Psoas muscle (tissue), 7 donors: ENCODE measurements at regions not wholly inside any gene's neighbourhood (a gene's known extent, or its start where the extent isn't known, plus 50 kb on each side); places are given as distances from the start of the nearest gene placed in this dataset.

Experiments used
- ATAC-seq, 4 donors: fragments of 200-7000 bp; cut with Tn5 transposase; one replicate each; pipeline ENCODE4 v1.9.1; 2020; ENCODE audit warnings: moderate library complexity in 3 of 4, mild to moderate bottlenecking in 2 of 4
- DNase-seq, 2 donors: peaks; one replicate each; pipeline ENCODE4 v3.0.0-alpha.2; 2020
- H3K27ac ChIP-seq: fragments of 200-600 bp; one replicate; pipeline ENCODE4 v1.8.0; 2022
- H3K27me3 ChIP-seq, 3 donors: fragments of 200-600 bp in 1 of 3; one replicate each; pipeline versions ENCODE4 v1.6.1 to v1.8.0; 2013 to 2022; ENCODE audit warnings: low read length in 2 of 3, mild to moderate bottlenecking in 2 of 3, moderate library complexity in 1 of 3; ENCODE audit not compliant: insufficient read depth in 3 of 3
- H3K36me3 ChIP-seq, 2 donors: fragments of 200-600 bp in 1 of 2; one replicate each; pipeline versions ENCODE4 v1.6.1 to v1.8.0; 2013 to 2022; ENCODE audit warnings: low read depth in 1 of 2, mild to moderate bottlenecking in 1 of 2, moderate library complexity in 1 of 2; ENCODE audit not compliant: insufficient read depth in 1 of 2
- H3K4me1 ChIP-seq: fragments of 200-600 bp; one replicate; pipeline ENCODE4 v1.8.0; 2022
- H3K4me3 ChIP-seq: fragments of 200-600 bp; one replicate; pipeline ENCODE4 v1.8.0; 2022; ENCODE audit warnings: mild to moderate bottlenecking
- H3K9me3 ChIP-seq: fragments of 200-600 bp; one replicate; pipeline ENCODE4 v1.8.0; 2022
- WGBS, 3 donors: extraction: QIAGEN DNeasy Blood & Tissue Kit; methylation state at CpG; one replicate each; pipeline versions ENCODE4 v1.1.6 to v1.1.7; 2013; 5-methylcytosine and 5-hydroxymethylcytosine counted together
- intact Hi-C, 2 donors: fragments of 100-400 bp; cut with DNase I; formaldehyde crosslinking; loops; one replicate each; pipeline versions ENCODE4 v1.11.0 to v1.14.2; 2022
- TF ChIP-seq, protein P1 (sequence below): fragments of 200-600 bp; IDR thresholded peaks from one replicate; pipeline ENCODE4 v1.8.0; 2022; ENCODE audit warnings: antibody characterized with exemption
- donor health status: healthy with polysubstance abuse.
- donor health status: DM: no; HTN: no; CAD: no; lungs with moderate emphysema.
- donor health status: Bipolar disorder and iron deficiency.
- donor health status: healthy.
- donor health status: DM: yes; HTN: yes; CAD: no.
- donor health status: DM: no; HTN: no; CAD: no.
- donor health status: DM: yes; HTN: yes; CAD: no.

DNA sequence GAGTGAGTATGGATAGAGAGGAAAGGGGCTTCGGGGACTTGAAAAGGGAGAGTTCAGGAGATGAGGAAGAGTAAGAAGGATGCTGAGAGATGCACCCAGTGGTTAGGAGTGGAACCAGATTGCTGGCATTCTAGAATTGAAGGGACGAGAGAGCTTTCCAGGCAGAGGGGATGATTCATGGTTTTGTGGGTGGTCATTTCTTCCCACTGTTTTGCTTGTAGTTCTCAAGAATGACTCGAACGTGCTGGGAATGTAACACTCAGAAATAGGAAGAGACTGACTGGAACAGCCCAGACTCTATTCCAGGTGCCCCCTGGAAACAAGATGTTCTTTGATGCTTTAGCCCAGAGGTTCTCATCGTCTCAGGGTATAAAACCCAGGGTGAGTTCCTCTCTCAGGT, 294.2 kb downstream of the ICE1 start:
- Histone ChIP-seq H3K4me1 (no peaks in the 10 kb centered on the region), H3K27me3 (no peaks in the 10 kb centered on the region), H3K27ac (no peak overlapping the region), H3K9me3 (no peaks in the 10 kb centered on the region), H3K4me3 (no peak overlapping the region), H3K36me3 (no peaks in the 10 kb centered on the region)
- intact Hi-C loops, result no loop called here
- TF ChIP-seq, protein P1, sequence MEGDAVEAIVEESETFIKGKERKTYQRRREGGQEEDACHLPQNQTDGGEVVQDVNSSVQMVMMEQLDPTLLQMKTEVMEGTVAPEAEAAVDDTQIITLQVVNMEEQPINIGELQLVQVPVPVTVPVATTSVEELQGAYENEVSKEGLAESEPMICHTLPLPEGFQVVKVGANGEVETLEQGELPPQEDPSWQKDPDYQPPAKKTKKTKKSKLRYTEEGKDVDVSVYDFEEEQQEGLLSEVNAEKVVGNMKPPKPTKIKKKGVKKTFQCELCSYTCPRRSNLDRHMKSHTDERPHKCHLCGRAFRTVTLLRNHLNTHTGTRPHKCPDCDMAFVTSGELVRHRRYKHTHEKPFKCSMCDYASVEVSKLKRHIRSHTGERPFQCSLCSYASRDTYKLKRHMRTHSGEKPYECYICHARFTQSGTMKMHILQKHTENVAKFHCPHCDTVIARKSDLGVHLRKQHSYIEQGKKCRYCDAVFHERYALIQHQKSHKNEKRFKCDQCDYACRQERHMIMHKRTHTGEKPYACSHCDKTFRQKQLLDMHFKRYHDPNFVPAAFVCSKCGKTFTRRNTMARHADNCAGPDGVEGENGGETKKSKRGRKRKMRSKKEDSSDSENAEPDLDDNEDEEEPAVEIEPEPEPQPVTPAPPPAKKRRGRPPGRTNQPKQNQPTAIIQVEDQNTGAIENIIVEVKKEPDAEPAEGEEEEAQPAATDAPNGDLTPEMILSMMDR, result no peak
- whole genome bisulfite sequencing, 3 donors, result 65 to 75% (median 72%) methylated on average over 5 of the region's 5 CpGs
- ATAC-seq (no peak), DNase-seq (no peak)

DNA sequence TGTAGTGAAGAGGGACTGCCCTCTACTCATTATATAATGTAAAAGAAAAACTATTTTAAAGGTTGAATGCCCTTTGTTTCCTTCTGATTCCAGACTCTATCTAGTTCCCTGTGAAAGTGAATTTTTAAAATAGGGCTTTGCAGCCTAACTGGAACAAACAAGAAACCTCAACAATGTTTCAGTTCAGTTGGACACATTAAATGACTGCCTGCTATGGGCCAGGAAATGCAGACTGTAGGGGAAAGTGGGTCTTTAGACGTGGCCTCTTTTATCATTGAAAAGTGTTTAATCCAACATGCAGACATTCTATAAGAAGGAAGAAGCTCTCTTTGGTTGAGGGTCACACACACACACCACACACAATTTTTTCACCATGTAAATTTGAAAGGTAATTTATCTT, 289.1 kb downstream of the ICE1 start:
- TF ChIP-seq, protein P1, result no peak
- intact Hi-C loops, result no loop called here
- H3K27ac ChIP-seq, result no peak overlapping the region
- H3K4me3 ChIP-seq, result no peak overlapping the region
- no peak for ATAC-seq
- 46 to 57% (median 56%) methylated on average over 1 of the region's 1 CpG for WGBS, 3 donors
- no peaks in the 10 kb centered on the region for H3K27me3 ChIP-seq
- H3K9me3 ChIP-seq, result no peaks in the 10 kb centered on the region
- H3K36me3 ChIP-seq, result no peaks in the 10 kb centered on the region
- no peak for DNase-seq
- no peaks in the 10 kb centered on the region for H3K4me1 ChIP-seq

DNA sequence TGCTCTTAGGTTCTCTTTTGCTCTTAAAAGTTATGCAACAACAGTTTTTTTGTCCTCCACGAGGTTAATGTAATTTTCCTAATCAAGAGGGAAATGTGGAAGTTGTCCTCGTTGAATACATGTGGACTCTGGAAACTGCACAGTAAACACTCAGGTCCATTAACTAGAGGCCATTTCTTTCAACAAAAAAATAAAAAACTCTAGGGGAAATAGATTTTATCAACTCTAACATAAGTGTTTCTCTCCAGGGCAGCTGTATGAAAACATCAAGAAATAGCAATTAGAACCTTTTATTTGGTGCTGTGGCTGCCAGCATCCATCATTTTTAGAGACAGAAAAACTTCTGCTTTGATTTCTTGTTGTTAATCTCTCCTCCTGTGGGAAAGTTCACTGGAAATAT, 288.6 kb downstream of the ICE1 start:
- DNase-seq (no peak), ATAC-seq (no peak)
- H3K4me1 ChIP-seq, result no peaks in the 10 kb centered on the region
- intact Hi-C loops, result no loop called here
- H3K9me3 ChIP-seq, result no peaks in the 10 kb centered on the region
- H3K4me3 ChIP-seq, result no peak overlapping the region
- 14 to 25% (median 16%) methylated on average over 2 of the region's 2 CpGs for WGBS, 3 donors
- no peaks in the 10 kb centered on the region for H3K27me3 ChIP-seq
- TF ChIP-seq, protein P1, result no peak
- no peak overlapping the region for H3K27ac ChIP-seq
- H3K36me3 ChIP-seq, result no peaks in the 10 kb centered on the region

DNA sequence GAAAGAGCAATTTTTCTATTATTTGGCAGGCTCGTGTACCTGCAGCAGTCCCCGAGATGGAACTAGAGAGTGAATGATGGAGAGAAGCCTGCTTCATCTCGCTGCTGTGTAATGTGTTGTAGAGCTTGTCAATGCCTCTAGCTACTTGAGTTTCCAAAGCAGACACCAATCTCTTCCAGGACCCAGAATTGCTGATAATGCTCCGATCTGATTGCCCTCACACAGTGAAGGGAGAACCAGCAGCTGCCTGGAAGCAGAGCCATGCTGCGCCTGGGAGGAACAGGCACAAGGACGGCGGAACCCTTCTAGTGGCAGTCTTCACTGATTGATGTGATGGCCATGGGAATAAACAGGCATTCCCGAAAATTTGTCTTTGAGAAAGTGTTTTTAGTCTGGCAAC, 288.0 kb downstream of the ICE1 start:
- TF ChIP-seq, protein P1, result no peak
- H3K36me3 ChIP-seq, result no peaks in the 10 kb centered on the region
- 53 to 62% (median 56%) methylated on average over 8 of the region's 8 CpGs for WGBS, 3 donors
- ATAC-seq, result no peak
- H3K9me3 ChIP-seq, result no peaks in the 10 kb centered on the region
- DNase-seq, result no peak
- no peak overlapping the region for H3K4me3 ChIP-seq
- H3K4me1 ChIP-seq, result no peaks in the 10 kb centered on the region
- no peak overlapping the region for H3K27ac ChIP-seq
- H3K27me3 ChIP-seq, result no peaks in the 10 kb centered on the region
- intact Hi-C loops, result no loop called here

DNA sequence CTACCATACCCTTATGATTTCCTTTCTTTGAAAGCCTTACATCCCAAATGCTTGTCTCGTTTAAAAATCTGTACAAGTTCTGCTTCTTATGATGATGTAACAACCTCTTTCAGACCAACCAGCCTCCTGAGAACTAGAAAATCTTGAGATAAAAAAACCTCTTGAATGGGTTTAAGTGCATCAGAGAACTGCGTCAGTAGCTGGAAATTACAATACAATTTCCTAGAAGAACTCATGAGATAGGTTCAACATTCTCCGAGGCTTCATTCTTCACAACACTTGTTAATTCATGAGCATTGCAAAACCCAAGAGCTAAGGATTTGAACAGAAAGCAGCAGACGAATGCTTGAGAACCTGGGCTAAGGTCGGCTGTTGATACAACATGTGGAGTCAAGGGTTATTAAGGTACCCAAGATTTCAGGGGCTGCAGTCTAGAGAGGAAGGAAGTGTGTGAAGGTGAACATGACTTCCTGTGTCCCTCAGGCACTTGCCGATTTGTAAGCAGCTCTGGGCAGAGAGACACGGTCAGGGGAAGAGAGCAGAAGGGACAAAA, 286.0 kb downstream of the ICE1 start:
- no peak for DNase-seq
- no peak overlapping the region for H3K27ac ChIP-seq
- no peak for ATAC-seq
- H3K4me3 ChIP-seq, result no peak overlapping the region
- WGBS, 3 donors, result 80 to 89% (median 86%) methylated on average over 7 of the region's 7 CpGs
- H3K36me3 ChIP-seq, result no peaks in the 10 kb centered on the region
- H3K27me3 ChIP-seq, result no peaks in the 10 kb centered on the region
- H3K4me1 ChIP-seq, result no peaks in the 10 kb centered on the region
- intact Hi-C loops, result no loop called here
- TF ChIP-seq, protein P1, result no peak
- H3K9me3 ChIP-seq, result no peaks in the 10 kb centered on the region
